Gastrocnemius medialis (tissue), 4 donors: ENCODE measurements at regions not wholly inside any gene's neighbourhood (a gene's known extent, or its start where the extent isn't known, plus 50 kb on each side); places are given as distances from the start of the nearest gene placed in this dataset.

ENCODE experiments used
- POLR2A ChIP-seq, 2 donors: fragments of 450-650 bp; IDR thresholded peaks; one replicate each; pipeline ENCODE4 v1.6.1; 2017; ENCODE audit warnings: antibody characterized with exemption in 2 of 2, mild to moderate bottlenecking in 2 of 2, moderate library complexity in 2 of 2
- TF ChIP-seq, protein P1 (sequence below), 5 experiments: fragments of 450-650 bp in 3 of 5; fragments of 200-600 bp in 2 of 5; sonication (generic) in 2 of 5; IDR thresholded peaks in 4 of 5; conservative IDR thresholded peaks in 1 of 5; 1 replicate in 4 of 5; 2 replicates in 1 of 5; pipeline ENCODE4 v1.5.1; 2016 to 2019; ENCODE audit warnings: antibody characterized with exemption in 5 of 5, mild to moderate bottlenecking in 3 of 5, moderate library complexity in 3 of 5

DNA sequence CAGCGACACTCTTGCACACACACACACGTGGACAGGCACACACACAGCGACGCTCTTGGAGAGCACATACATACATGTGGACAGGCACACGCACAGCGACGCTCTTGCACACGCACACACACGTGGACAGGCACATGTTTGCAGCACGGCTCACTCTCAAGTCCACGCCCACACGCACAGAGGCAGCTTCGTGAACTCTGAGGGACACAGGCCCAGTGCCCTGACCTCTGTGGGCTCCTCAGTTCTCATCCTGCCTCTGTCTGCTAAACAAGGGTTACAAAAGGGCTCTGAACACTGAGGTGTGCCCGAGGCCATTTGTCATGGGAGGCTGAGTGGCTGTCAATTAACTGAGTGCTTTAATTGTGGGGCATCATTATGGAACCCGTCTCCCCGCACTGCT is 558.8 kb upstream of the ADAMTS16 start:
- TF ChIP-seq POLR2A (IDR thresholded peaks at IDR 0.05): no peak
- TF ChIP-seq, protein P1, sequence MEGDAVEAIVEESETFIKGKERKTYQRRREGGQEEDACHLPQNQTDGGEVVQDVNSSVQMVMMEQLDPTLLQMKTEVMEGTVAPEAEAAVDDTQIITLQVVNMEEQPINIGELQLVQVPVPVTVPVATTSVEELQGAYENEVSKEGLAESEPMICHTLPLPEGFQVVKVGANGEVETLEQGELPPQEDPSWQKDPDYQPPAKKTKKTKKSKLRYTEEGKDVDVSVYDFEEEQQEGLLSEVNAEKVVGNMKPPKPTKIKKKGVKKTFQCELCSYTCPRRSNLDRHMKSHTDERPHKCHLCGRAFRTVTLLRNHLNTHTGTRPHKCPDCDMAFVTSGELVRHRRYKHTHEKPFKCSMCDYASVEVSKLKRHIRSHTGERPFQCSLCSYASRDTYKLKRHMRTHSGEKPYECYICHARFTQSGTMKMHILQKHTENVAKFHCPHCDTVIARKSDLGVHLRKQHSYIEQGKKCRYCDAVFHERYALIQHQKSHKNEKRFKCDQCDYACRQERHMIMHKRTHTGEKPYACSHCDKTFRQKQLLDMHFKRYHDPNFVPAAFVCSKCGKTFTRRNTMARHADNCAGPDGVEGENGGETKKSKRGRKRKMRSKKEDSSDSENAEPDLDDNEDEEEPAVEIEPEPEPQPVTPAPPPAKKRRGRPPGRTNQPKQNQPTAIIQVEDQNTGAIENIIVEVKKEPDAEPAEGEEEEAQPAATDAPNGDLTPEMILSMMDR (IDR thresholded peaks at IDR 0.05 in 4 of 5, conservative IDR thresholded peaks at IDR 0.05 in 1 of 5): no peak
